ENCODE measurements at regions not wholly inside any gene's neighbourhood (a gene's known extent, or its start where the extent isn't known, plus 50 kb on each side); places are given as distances from the start of the nearest gene placed in this dataset.

DNA sequence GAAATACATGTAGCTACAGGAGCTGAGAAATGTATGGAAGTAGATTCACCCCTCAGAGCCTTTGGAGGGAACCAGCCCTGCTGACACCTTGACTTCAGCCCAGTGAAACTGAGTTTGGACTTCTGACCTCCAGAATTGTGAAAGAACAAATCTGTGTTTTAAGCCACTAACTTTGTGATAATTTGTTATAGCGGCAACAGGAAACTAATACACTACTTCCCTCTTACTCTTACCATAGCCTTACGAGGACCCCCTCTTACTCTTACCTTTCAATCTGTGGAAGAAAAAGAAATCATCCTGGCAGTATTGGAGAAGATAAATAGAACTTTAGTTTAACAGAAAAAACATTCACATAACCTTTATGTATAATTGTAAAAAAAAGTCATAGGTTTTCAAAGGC, 353.6 kb upstream of the USP24 start:
- H3K4me3 ChIP-seq (ENCODE audit: low read depth, low read length), result no peak overlapping the region
- DNase-seq (ENCODE audit: low read depth), result no peak
- TF ChIP-seq, protein P1, sequence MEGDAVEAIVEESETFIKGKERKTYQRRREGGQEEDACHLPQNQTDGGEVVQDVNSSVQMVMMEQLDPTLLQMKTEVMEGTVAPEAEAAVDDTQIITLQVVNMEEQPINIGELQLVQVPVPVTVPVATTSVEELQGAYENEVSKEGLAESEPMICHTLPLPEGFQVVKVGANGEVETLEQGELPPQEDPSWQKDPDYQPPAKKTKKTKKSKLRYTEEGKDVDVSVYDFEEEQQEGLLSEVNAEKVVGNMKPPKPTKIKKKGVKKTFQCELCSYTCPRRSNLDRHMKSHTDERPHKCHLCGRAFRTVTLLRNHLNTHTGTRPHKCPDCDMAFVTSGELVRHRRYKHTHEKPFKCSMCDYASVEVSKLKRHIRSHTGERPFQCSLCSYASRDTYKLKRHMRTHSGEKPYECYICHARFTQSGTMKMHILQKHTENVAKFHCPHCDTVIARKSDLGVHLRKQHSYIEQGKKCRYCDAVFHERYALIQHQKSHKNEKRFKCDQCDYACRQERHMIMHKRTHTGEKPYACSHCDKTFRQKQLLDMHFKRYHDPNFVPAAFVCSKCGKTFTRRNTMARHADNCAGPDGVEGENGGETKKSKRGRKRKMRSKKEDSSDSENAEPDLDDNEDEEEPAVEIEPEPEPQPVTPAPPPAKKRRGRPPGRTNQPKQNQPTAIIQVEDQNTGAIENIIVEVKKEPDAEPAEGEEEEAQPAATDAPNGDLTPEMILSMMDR (IDR thresholded peaks at IDR 0.05; ENCODE audit: low read depth, low read length, missing control alignments), result no peak

DNA sequence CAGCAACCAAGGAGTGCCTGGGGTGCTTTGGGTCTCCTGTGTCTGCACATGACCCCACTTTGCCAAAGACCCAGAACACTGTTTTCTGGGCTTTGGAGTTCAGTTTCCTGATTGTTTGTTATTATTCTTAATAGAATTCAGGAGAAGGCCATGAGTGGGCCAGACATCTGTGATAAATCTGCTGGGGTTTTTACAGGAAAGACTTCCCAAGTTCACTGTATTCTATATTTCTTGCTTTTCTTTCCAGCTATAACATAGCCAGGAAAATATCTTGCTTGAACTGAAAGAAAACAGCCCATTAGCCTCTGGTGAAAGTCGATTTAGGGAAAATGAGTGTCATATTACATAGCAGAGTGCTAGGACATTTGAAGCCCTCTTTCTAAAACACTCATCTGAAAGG, 345.1 kb upstream of the USP24 start:
- no peak overlapping the region for H3K4me3 ChIP-seq (ENCODE audit: low read depth, low read length)
- DNase-seq (ENCODE audit: low read depth), result no peak
- TF ChIP-seq, protein P1 (IDR thresholded peaks at IDR 0.05; ENCODE audit: low read depth, low read length, missing control alignments), result no peak

DNA sequence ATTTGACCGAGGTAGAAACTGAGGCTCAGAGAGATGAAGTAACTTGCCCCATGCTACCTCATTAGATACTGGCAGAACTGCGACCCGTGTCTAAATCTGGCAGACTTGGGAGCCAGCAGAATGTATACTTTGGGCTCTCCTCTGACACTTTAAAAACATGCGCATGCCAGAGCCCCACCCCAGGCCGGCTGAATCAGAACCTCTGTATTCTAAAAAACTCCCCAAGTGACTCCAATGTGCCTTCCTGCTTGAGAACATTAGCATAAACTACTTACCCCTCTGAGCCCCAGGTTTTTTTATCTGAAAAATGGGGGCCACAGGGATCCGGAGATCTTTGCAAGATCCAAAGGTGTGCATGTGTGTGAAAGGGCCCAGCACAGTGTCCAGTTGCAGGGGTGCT, 344.7 kb upstream of the USP24 start:
- H3K4me3 ChIP-seq (ENCODE audit: low read depth, low read length), result no peak overlapping the region
- TF ChIP-seq, protein P1 (IDR thresholded peaks at IDR 0.05; ENCODE audit: low read depth, low read length, missing control alignments), result no peak
- no peak for DNase-seq (ENCODE audit: low read depth)

DNA sequence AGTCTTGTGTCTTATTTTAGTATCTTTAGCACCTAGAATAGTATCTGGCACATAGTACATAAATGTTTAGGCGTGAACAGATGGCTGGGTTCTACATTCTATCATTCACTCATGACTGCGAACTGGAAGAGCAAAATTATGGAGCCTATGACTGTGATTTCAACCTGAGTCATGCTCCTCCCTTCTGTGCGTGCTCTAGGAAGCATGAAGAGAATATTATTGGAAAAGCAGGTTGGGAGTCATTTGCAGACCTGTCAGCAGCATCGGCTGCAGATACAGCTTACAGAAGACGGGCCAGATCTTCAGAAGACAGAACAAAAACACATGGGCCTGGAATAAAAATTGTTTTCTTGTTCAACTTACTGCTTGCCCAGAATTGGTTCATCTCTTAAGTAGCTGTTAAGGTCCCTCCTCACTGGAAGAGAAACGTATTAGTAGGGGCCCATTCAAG, 344.0 kb upstream of the USP24 start:
- no peak overlapping the region for H3K4me3 ChIP-seq (ENCODE audit: low read depth, low read length)
- no peak for DNase-seq (ENCODE audit: low read depth)
- TF ChIP-seq, protein P1 (IDR thresholded peaks at IDR 0.05; ENCODE audit: low read depth, low read length, missing control alignments), result no peak

DNA sequence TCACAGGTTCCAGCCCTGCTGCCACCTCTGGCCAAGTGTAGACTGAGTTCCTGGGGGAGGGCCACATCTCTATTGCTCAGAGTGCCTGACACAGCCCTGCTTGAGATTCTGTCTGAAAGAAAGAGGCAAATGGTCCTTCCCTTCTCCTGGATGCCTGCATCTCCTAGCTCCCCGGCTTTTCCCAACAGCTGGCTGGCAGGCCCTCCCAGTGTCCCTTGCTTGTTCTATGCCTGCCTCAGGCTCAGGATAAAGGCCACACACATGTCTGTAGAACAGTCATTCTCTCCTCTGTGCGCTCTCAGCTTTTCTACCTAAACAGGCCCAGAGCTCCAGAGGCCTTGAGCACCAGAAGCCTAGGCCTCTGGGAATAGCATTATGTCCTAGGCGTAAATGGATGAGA, 343.4 kb upstream of the USP24 start:
- H3K4me3 ChIP-seq (ENCODE audit: low read depth, low read length), result no peak overlapping the region
- DNase-seq (ENCODE audit: low read depth), result no peak
- TF ChIP-seq, protein P1 (IDR thresholded peaks at IDR 0.05; ENCODE audit: low read depth, low read length, missing control alignments), result no peak

DNA sequence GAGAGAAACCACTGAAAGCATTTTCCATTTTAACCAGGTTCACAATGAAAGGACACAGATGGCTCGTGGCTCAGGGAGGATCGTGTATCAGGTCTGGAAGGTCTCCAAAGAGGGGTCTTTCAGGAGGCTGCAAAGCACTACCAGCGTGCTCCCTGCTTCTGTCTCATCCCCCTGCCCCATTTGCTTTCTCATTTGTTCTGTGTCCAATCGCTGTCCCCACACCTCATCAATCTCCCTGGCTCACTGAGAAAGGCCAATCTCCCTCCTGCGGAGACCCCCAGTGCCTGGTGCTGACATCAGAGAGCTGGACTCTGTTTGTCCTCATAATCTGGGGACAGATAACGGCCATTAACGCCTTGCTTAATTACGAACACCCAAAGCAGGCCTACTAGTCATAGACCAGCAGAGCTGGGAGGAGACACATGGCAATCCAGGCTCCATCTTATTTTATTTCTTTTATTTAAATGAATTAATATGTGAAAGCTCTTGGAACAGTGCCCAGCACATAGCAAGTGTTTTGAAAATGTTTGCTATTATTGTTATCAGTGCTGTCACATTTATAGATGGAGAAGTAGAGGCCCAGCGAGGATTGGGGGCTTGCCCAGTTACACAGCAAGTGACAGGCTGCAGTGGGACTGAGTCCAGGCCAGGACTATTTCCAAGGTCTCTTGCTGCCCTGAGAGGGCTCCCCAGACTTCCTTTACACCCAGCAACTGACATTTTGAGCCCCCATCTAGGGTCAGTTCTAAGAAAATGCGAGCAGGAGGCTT, 341.0 kb upstream of the USP24 start:
- TF ChIP-seq, protein P1 (IDR thresholded peaks at IDR 0.05; ENCODE audit: low read depth, low read length, missing control alignments), result no peak
- no peak overlapping the region for H3K4me3 ChIP-seq (ENCODE audit: low read depth, low read length)
- DNase-seq (ENCODE audit: low read depth), result no peak

DNA sequence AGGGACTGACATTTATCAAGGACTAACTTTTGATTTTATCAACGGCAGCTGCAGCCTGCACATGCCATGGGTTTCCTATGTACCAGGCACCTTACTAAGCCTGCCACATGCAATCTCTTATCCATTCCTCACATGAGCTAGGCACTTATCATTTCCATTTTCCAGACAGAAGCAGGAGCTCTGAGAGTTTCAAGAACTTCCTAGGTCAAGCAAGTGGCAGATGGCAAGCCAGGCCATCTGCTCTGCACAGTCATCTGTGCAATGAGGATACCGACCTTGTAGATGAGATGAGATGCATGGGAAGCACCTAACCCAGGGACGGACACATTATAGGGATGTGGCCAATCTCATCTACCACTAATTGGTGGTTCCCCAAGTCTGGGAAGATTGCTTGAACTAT, 339.4 kb upstream of the USP24 start:
- no peak for DNase-seq (ENCODE audit: low read depth)
- H3K4me3 ChIP-seq (ENCODE audit: low read depth, low read length), result no peak overlapping the region
- TF ChIP-seq, protein P1 (IDR thresholded peaks at IDR 0.05; ENCODE audit: low read depth, low read length, missing control alignments), result no peak

Measured in GM12864 (cell line).